Left lobe of liver (tissue), 2 donors: ENCODE measurements at regions not wholly inside any gene's neighbourhood (a gene's known extent, or its start where the extent isn't known, plus 50 kb on each side); places are given as distances from the start of the nearest gene placed in this dataset.

Experiments used
- ATAC-seq: fragments of 200-7000 bp; cut with Tn5 transposase; one replicate; pipeline ENCODE4 v1.9.1; 2020; ENCODE audit warnings: mild to moderate bottlenecking, moderate library complexity
- DNase-seq: peaks from one replicate; pipeline ENCODE4 v3.0.0-alpha.2; 2020; ENCODE audit warnings: low spot score
- donor health status: DM: no; HTN: no; CAD: no; lungs with moderate emphysema.
- donor health status: DM: no; HTN: yes; CAD: no.

- ATAC-seq, result no peak
These were observed 98.2 kb downstream of the RAB11FIP2 start for GRCh38 chr10:117948493-117948892.

GRCh38 chr10:117950408-117950807 lies 96.3 kb downstream of the RAB11FIP2 start:
- ATAC-seq (no peak), DNase-seq (no peak)

More at GRCh38 chr10:117948493-117948892, 98.2 kb downstream of the RAB11FIP2 start:
- no peak for DNase-seq
